GM19455 (cell line): ENCODE measurements at regions not wholly inside any gene's neighbourhood (a gene's known extent, or its start where the extent isn't known, plus 50 kb on each side); places are given as distances from the start of the nearest gene placed in this dataset.

Experiments used
- ATAC-seq: cut with Tn5 transposase; IDR thresholded peaks from one replicate; pipeline ENCODE4 v1.9.1; 2021; ENCODE audit not compliant: unreplicated experiment

GRCh38 chr9:90037146-90037797 lies 432.5 kb downstream of the GADD45G start:
- no peak for ATAC-seq

GRCh38 chr9:90038763-90039162 lies 434.0 kb downstream of the GADD45G start:
- no peak for ATAC-seq

GRCh38 chr9:90044263-90044662 lies 439.5 kb downstream of the GADD45G start:
- no peak for ATAC-seq

- ATAC-seq: no peak
These were observed 439.9 kb downstream of the GADD45G start for GRCh38 chr9:90044710-90045151.

GRCh38 chr9:90046317-90046861 lies 441.6 kb downstream of the GADD45G start:
- ATAC-seq: no peak

- ATAC-seq: no peak
These were observed 443.0 kb downstream of the GADD45G start for GRCh38 chr9:90047828-90048227.

GRCh38 chr9:90052366-90052765 lies 447.6 kb downstream of the GADD45G start:
- no peak for ATAC-seq

- ATAC-seq: no peak
These were observed 448.2 kb downstream of the GADD45G start for GRCh38 chr9:90053027-90053426.

- ATAC-seq: no peak
These were observed 450.0 kb downstream of the GADD45G start for GRCh38 chr9:90054810-90055209.

- no peak for ATAC-seq
These were observed 450.4 kb downstream of the GADD45G start for GRCh38 chr9:90055226-90055625.

GRCh38 chr9:90057361-90057760 lies 452.5 kb downstream of the GADD45G start:
- no peak for ATAC-seq

- no peak for ATAC-seq
These were observed 453.5 kb downstream of the GADD45G start for GRCh38 chr9:90058182-90058763.

GRCh38 chr9:90059436-90059835 lies 454.6 kb downstream of the GADD45G start:
- no peak for ATAC-seq

- ATAC-seq: no peak
These were observed 455.4 kb downstream of the GADD45G start for GRCh38 chr9:90060256-90060655.

- ATAC-seq: no peak
These were observed 456.4 kb downstream of the GADD45G start for GRCh38 chr9:90061187-90061586.

GRCh38 chr9:90062982-90063381 lies 458.2 kb downstream of the GADD45G start:
- ATAC-seq: no peak

- no peak for ATAC-seq
These were observed 459.4 kb downstream of the GADD45G start for GRCh38 chr9:90064248-90064647.

GRCh38 chr9:90064971-90065370 lies 460.2 kb downstream of the GADD45G start:
- no peak for ATAC-seq

GRCh38 chr9:90065851-90066250 lies 461.0 kb downstream of the GADD45G start:
- no peak for ATAC-seq

- no peak for ATAC-seq
These were observed 464.3 kb downstream of the GADD45G start for GRCh38 chr9:90069085-90069484.

- ATAC-seq: no peak
These were observed 465.2 kb downstream of the GADD45G start for GRCh38 chr9:90070056-90070455.

GRCh38 chr9:90070469-90070868 lies 465.7 kb downstream of the GADD45G start:
- ATAC-seq: no peak
